Esophagus muscularis mucosa (tissue), 4 donors: ENCODE measurements at regions not wholly inside any gene's neighbourhood (a gene's known extent, or its start where the extent isn't known, plus 50 kb on each side); places are given as distances from the start of the nearest gene placed in this dataset.

ENCODE experiments used
- DNase-seq: peaks from one replicate; pipeline ENCODE4 v3.0.0-alpha.2; 2017; ENCODE audit errors: extremely low spot score
- H3K27ac ChIP-seq, 4 donors: fragments of 200-600 bp; sonication (generic); replicated peaks in 1 of 4; 1 replicate in 3 of 4; 2 replicates in 1 of 4; pipeline ENCODE4 v1.5.1; 2016 to 2019; ENCODE audit warnings: mild to moderate bottlenecking in 1 of 4
- H3K27me3 ChIP-seq, 4 donors: fragments of 200-600 bp; sonication (generic); one replicate each; pipeline versions ENCODE4 v1.5.1 to v1.6.0; 2016 to 2019
- H3K36me3 ChIP-seq, 4 donors: fragments of 200-600 bp; sonication (generic); one replicate each; pipeline ENCODE4 v1.5.1; 2016 to 2019
- H3K4me1 ChIP-seq, 4 donors: fragments of 200-600 bp; sonication (generic); one replicate each; pipeline ENCODE4 v1.5.1; 2016 to 2019
- H3K4me3 ChIP-seq, 4 donors: fragments of 200-600 bp; sonication (generic); 1 replicate in 2 of 4; 2 replicates in 2 of 4; pipeline ENCODE4 v1.5.1; 2016 to 2019; ENCODE audit warnings: mild to moderate bottlenecking in 4 of 4, moderate library complexity in 1 of 4
- H3K9me3 ChIP-seq, 4 donors: fragments of 200-600 bp; sonication (generic); 1 replicate in 3 of 4; 2 replicates in 1 of 4; pipeline ENCODE4 v1.5.1; 2016 to 2019
- EP300 ChIP-seq: sonication (generic); formaldehyde crosslinking; IDR thresholded peaks from one replicate; pipeline ENCODE4 v1.6.1; 2017; ENCODE audit warnings: antibody characterized with exemption
- POLR2A ChIP-seq: fragments of 450-650 bp; IDR thresholded peaks from one replicate; pipeline ENCODE4 v1.6.1; 2017; ENCODE audit warnings: antibody characterized with exemption, moderate library complexity, mild to moderate bottlenecking, low read depth
- POLR2AphosphoS5 ChIP-seq, 2 donors: sonication (generic); formaldehyde crosslinking; IDR thresholded peaks; one replicate each; pipeline ENCODE4 v1.6.1; 2017; ENCODE audit warnings: antibody characterized with exemption in 2 of 2
- WGBS: methylation state at CpG from one replicate; pipeline ENCODE4 v1.1.5; 2018; 5-methylcytosine and 5-hydroxymethylcytosine counted together
- intact Hi-C: fragments of 100-400 bp; cut with DNase I; formaldehyde crosslinking; loops from one replicate; pipeline ENCODE4 v1.15.1; 2023
- TF ChIP-seq, protein P1 (sequence below), 3 experiments: fragments of 200-600 bp in 2 of 3; fragments of 450-650 bp in 1 of 3; sonication (generic) in 2 of 3; IDR thresholded peaks; one replicate each; pipeline ENCODE4 v1.5.1; 2017 to 2019; ENCODE audit warnings: antibody characterized with exemption in 3 of 3, mild to moderate bottlenecking in 2 of 3, moderate library complexity in 1 of 3

DNA sequence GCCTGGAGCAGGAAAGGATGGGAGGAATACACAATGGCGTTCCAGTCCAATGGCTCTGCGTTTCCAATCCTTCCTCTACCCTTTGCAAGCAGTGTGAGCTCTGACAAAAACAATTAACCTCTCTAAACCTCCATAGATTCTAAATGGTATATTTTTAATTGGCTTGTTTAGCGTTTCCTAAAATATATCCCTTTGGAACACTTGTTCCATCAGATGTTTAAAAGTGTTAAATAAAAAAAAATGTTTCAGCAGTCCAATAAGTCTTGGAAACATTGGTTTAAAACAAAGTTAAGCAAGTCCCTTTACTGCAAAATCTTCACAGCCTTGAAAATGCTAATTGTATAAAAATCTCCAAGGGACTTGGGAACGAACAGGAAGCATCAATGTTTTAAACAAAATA lies 432.3 kb upstream of the ARRDC4 start:
- H3K27me3 ChIP-seq, result no peaks in the 10 kb centered on the region
- no peak overlapping the region for H3K4me3 ChIP-seq
- TF ChIP-seq POLR2A (no peak), POLR2AphosphoS5 (IDR thresholded peaks at IDR 0.05) (no peak), EP300 (no peak)
- TF ChIP-seq, protein P1, sequence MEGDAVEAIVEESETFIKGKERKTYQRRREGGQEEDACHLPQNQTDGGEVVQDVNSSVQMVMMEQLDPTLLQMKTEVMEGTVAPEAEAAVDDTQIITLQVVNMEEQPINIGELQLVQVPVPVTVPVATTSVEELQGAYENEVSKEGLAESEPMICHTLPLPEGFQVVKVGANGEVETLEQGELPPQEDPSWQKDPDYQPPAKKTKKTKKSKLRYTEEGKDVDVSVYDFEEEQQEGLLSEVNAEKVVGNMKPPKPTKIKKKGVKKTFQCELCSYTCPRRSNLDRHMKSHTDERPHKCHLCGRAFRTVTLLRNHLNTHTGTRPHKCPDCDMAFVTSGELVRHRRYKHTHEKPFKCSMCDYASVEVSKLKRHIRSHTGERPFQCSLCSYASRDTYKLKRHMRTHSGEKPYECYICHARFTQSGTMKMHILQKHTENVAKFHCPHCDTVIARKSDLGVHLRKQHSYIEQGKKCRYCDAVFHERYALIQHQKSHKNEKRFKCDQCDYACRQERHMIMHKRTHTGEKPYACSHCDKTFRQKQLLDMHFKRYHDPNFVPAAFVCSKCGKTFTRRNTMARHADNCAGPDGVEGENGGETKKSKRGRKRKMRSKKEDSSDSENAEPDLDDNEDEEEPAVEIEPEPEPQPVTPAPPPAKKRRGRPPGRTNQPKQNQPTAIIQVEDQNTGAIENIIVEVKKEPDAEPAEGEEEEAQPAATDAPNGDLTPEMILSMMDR (IDR thresholded peaks at IDR 0.05), result no peak
- no peak for DNase-seq
- no peaks in the 10 kb centered on the region for H3K36me3 ChIP-seq
- WGBS, result 83% methylated on average over 4 of the region's 4 CpGs
- H3K4me1 ChIP-seq, result no peaks in the 10 kb centered on the region
- intact Hi-C loops, result no loop called here
- H3K9me3 ChIP-seq, result no peaks in the 10 kb centered on the region
- no peak overlapping the region for H3K27ac ChIP-seq

DNA sequence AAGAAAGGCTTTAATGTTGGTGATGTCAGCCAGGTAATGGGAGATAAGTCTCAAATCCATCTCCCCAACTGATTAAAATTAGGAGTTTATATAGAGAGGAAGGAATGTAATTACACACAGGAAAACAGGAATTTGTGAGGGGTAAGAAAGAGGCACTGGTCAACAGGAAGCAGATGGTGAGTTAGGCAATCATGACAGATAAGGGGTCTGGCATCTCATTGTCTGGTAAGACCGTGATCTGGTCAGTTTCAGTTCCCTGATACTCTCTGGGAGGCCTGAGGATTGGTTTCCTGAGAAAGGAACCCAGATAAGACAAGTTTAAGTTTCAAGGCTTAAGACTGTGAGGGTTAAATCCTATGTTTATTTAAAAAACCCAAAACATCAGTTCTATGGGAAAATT lies 414.7 kb upstream of the ARRDC4 start:
- 63% methylated on average over 1 of the region's 1 CpG for WGBS
- Histone ChIP-seq H3K4me1 (no peaks in the 10 kb centered on the region), H3K9me3 (peaks cover 0 to 24% (median 17%) of the 10 kb centered on the region in 4 donors), H3K27ac (no peak overlapping the region), H3K36me3 (no peaks in the 10 kb centered on the region), H3K4me3 (no peak overlapping the region), H3K27me3 (no peaks in the 10 kb centered on the region)
- intact Hi-C loops, result no loop called here
- TF ChIP-seq EP300 (no peak), POLR2AphosphoS5 (IDR thresholded peaks at IDR 0.05) (no peak), POLR2A (no peak)
- TF ChIP-seq, protein P1 (IDR thresholded peaks at IDR 0.05), result no peak
- no peak for DNase-seq

GRCh38 chr15:97547381-97547780 lies 413.1 kb upstream of the ARRDC4 start:
- intact Hi-C loops, result no loop called here
- WGBS, result 61% methylated on average over 2 of the region's 2 CpGs
- Histone ChIP-seq H3K4me3 (no peak overlapping the region), H3K4me1 (no peaks in the 10 kb centered on the region), H3K36me3 (no peaks in the 10 kb centered on the region), H3K27me3 (no peaks in the 10 kb centered on the region), H3K9me3 (peaks cover 0 to 24% (median 17%) of the 10 kb centered on the region in 4 donors), H3K27ac (no peak overlapping the region)
- DNase-seq, result no peak
- no peak for TF ChIP-seq POLR2A
- TF ChIP-seq, protein P1 (IDR thresholded peaks at IDR 0.05), result no peak
- TF ChIP-seq EP300, result no peak
- TF ChIP-seq POLR2AphosphoS5 (IDR thresholded peaks at IDR 0.05), result no peak

- Histone ChIP-seq H3K4me3 (no peak overlapping the region), H3K27ac (no peak overlapping the region), H3K9me3 (no peaks in the 10 kb centered on the region), H3K36me3 (no peaks in the 10 kb centered on the region), H3K27me3 (no peaks in the 10 kb centered on the region), H3K4me1 (no peaks in the 10 kb centered on the region)
- 80% methylated on average over 2 of the region's 2 CpGs for WGBS
- intact Hi-C loops, result no loop called here
- no peak for TF ChIP-seq POLR2A
- TF ChIP-seq EP300, result no peak
- TF ChIP-seq, protein P1 (IDR thresholded peaks at IDR 0.05), result no peak
- no peak for TF ChIP-seq POLR2AphosphoS5 (IDR thresholded peaks at IDR 0.05)
- no peak for DNase-seq
Observed at GRCh38 chr15:97561529-97561928, 399.0 kb upstream of the ARRDC4 start.

DNA sequence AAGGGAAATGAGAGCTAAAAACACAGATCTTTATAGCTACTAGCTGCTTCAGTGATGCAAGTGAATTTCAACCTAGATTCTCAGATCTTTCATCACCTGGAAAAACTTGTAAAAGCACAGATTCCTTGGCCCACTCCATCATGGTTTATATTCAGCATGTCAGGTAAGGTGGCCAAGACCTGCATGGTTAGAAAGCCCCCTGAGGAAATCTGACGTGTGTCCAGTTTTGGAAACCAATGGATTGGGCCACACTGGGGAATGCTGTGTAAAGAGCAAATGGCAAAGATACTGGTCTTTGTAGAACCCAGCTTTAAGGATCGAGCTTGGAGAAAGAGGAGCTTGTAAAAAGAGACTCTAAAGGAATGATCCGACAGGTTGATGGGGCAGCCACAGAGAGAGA lies 397.0 kb upstream of the ARRDC4 start:
- Histone ChIP-seq H3K4me1 (peaks cover 0 to 4% (median 0%) of the 10 kb centered on the region in 4 donors), H3K27ac (no peak overlapping the region), H3K9me3 (no peaks in the 10 kb centered on the region), H3K4me3 (no peak overlapping the region), H3K36me3 (no peaks in the 10 kb centered on the region), H3K27me3 (no peaks in the 10 kb centered on the region)
- TF ChIP-seq POLR2A (no peak), POLR2AphosphoS5 (IDR thresholded peaks at IDR 0.05) (no peak), EP300 (no peak)
- TF ChIP-seq, protein P1 (IDR thresholded peaks at IDR 0.05), result no peak
- DNase-seq, result no peak
- intact Hi-C loops, result no loop called here
- 90% methylated on average over 3 of the region's 3 CpGs for WGBS
